C4-2B (cell line): ENCODE measurements at regions not wholly inside any gene's neighbourhood (a gene's known extent, or its start where the extent isn't known, plus 50 kb on each side); places are given as distances from the start of the nearest gene placed in this dataset.

Experiments used
- CTCF ChIP-seq: fragments of 450-650 bp; conservative IDR thresholded peaks from 2 replicates; pipeline ENCODE4 v1.5.1; 2017; ENCODE audit warnings: mild to moderate bottlenecking
- ZFX ChIP-seq: fragments of 450-650 bp; IDR thresholded peaks from 2 replicates; pipeline ENCODE4 v1.6.1; 2017

DNA sequence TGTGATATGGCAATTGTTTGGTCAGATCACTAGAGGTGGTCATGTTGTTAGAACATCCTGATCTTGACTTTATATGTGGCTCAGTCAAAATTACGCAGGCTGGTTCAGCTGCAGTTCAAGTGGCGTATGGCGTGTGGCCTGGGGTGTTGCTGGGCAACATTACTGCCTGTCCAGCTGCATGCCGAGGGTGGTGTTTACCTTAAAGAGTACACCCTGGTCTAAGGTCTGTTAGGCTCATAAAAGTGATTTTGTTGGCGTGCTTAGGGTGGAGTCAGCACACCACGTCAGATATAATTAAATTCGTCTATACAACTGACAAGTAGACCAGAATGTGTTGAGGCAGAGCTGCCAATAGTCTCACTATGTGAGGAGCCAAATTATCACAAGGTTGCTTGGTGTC lies 55.6 kb upstream of the NEDD9 start:
- no peak for TF ChIP-seq CTCF
- TF ChIP-seq ZFX = no peak
